GM18517 (cell line): ENCODE measurements at regions not wholly inside any gene's neighbourhood (a gene's known extent, or its start where the extent isn't known, plus 50 kb on each side); places are given as distances from the start of the nearest gene placed in this dataset.

Experiments
- ATAC-seq: cut with Tn5 transposase; IDR thresholded peaks from one replicate; pipeline ENCODE4 v1.9.1; 2021; ENCODE audit warnings: mild to moderate bottlenecking, moderate library complexity; ENCODE audit not compliant: unreplicated experiment

DNA sequence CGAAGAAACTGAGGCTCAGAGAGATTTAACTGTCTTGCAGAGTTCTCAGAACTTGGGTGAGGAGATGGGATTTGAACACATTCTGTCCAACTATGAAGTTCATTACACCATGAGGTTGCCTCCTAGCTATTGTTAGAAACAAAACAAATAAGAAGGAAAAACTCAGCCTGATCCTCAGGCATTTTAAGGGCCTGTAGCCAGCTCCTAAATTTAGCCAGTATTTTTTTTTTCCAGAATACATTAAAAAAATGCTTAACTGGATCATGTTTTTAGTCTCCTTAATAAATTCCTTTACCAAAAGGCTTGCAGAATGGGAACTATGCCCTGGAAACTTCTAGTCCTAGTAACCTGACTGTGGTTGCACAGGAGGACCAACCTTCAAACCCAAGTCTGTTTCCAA is 212.0 kb downstream of the CSNK2A3 start:
- no peak for ATAC-seq

DNA sequence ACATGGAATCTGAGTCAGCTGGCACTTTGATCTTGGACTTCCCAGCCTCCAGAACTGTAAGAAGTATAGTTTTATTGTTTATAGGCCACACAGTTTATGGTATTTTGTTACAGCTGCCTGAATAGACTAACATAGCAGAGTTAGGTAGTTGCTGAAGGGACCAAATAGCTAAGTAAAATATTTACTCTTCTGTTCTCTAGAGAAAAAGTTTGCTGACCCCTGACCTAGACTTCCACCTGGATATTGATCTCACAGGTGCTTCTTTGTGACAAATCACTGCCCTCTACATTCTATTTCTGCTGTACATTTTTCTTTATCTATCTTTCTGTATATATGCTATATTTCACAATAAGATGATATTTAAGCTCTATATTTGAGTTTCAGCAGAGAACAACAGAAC is 212.5 kb downstream of the CSNK2A3 start:
- ATAC-seq: no peak

DNA sequence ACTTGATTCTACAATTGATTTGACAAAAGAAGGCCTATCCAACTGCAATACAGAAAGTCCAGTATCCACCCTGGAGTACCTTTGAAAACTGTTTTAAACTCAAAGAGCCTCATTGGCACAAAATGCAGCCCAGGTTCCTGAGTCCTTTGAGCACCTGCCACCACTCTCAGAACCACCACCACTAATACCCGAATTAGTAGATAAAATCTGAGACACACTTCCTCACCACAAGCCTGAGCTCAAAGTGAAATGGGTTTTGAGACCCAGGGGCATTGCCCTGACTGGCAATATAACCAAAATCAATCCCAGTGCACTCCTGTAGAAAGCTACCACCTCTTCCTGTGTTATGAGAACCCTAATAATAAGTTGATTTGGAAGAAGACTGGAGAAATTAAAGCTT is 215.7 kb downstream of the CSNK2A3 start:
- no peak for ATAC-seq

DNA sequence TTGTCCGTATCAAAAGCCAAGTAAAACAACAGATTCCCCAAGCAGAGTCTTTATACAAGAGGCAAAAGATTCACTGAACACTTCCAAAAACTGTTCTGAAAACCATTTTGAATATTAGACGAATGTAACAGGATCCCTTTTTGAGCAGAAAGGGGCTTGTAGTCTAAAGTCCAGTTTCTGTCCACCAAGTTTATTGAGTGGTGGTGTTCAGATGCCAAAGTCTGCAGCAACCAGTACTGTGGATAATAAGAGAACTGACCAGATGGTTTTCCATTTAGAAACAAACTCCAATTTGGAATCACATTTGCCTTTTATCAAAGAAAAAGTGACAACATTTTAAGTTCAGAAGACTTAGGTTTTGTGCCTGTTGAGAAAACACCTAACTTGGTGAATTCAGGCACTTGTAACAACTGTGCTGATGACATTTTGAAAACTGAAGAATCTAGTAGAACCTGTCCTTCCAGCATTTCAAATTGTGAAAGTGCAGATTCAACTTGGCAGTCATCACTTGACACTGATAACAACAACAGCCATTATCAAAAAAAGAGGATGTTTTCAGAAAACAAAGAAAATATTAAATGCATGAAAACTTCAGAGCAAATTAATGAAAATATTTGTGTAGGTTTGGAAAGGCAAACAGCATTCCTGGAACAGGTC is 217.1 kb downstream of the CSNK2A3 start:
- ATAC-seq: no peak

DNA sequence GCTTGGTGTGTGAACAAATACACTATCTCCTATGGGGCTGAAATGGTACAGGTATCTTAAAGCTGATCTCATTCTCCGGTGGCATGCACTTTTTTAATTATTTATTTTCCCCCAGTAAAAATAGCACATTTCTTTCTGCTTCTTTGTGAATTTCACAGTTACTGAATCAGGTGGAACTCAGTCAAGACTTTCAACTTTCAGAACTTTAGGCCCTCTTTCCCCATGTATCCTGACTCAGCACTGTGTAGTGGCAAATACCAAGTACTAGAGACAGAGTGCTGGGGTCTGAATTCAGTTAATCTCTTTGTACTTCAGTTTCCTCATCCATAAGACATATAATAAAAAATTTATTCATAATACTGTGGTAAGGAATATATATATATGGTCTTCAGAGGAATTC is 223.9 kb downstream of the CSNK2A3 start:
- no peak for ATAC-seq

DNA sequence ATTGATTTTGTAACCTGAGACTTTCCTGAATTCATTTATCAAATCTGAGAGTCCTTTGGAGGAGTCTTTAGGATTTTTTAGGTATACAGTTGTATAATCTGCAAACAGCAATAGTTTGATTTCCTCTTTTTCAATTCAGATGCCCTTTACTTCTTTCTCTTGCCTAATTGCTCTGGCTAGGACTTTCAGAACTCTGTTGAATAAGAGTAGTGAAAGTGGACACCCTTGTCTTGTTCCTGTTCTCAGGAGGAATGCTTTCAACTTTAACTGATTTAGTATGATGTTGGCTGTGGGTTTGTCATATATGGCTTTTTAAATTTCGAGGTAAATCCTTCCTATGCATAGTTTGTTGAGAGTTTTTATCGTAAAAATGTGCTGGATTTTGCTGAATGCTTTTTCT is 227.4 kb downstream of the CSNK2A3 start:
- no peak for ATAC-seq

DNA sequence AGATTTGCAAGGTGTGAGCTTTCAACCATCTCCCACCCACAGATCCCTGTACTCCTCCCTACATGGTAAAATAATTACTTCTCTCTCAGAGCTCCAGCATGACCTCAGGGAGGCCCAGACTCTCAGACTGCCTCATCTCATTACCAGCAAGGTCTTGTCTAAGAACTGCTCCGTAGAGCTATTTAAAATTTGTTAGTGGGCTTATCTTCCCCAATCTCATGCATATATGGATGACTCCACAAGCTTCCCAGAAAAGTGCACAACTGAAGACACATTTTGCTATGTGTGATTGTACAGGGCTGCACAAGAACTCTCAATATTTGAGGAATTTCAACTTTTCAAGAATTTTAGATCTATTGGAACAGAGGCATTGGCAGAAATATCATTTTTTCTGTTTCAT is 230.3 kb downstream of the CSNK2A3 start:
- ATAC-seq: no peak

DNA sequence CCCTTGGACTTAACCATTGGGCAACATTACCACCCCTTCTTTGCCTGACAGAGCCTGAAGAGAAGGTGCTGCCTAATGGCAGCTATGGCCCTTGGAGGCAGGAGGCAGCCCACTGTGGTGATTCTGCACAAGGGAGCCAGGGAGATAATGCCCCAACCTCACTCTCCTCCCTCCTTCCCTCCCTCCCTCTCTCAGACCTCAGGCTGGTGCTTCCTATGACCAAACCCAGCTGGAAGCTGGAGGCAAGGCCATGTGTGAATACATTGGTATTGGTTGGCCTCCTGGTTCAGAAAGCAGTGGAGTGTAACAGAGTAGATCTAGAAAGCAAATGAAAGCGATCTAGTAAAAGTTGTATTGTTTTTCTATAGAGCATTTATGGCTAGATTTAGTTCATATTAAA is 233.1 kb downstream of the CSNK2A3 start:
- no peak for ATAC-seq

DNA sequence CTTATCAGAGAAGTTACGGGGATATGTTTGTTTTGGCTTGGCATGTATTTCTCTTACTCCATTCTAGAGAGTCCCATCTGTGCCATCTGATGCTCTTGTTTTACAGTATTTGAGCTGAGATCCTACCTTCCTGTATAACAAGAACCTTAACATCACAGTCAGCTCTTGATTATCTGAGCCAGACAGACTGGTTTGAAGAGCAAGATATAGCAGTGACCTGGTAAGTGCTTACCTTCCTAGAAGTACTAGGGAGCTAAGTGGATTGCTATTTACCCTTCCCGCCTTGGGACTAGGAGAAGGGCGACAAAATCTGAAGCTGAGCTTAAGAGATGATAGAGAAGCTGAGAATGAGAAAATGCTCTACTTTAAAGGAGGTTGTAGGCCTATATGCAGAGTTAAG is 235.3 kb downstream of the CSNK2A3 start:
- ATAC-seq: no peak

DNA sequence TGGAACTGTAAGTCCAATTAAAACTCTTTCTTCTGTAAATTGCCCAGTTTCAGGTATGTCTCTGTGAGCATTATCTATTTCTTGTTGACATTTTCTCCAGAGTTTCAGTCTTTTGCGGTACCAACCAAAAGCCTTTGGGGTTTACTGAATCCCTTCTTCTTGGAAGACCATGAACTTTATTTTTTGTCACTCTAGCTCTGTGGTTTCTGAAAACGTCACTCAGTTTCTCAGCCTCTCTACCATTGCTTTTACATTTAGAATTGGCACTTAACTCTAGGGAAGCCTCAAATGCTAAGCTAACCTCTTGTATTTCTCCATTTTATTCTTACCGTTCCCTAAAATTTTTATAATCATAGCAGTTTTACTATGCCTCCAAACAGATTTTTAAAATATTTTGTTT is 237.6 kb downstream of the CSNK2A3 start:
- no peak for ATAC-seq

DNA sequence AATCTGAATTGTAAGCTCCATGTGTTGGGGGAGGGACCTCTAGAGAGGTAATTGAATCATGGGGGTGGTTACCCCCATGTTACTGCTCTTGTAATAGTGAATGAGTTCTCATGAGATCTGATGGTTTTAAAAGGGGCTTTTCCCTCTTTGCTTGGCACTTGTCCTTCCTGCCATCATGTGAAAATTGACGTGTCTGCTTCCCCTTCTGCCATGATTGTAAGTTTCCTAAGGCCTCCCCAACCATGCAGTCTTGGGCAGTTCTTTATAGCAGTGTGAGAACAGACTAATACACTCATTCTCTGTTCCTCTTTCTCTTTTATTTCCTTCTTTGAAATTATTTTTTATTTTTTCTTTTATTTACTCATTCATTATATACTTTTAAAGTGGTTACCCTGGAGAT is 239.4 kb downstream of the CSNK2A3 start:
- ATAC-seq: no peak

DNA sequence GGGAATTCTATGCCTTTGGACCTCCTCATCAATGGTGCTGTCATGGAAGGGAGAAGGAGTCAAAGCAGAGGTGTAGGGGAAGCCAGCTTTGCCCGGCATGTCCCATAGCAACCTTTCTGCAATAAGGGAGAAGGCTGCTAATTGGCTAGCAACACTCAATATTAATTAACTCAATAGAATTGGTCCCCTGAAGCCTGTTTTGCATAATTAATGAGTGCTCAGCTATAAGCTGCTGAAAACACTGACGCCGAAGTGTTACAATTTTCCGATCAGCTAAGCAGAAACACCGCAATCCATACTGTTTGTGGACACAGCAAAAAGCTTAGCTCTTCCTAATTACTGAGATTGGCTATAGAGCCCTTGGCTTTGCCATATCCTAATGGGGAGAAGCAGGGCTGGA is 245.0 kb downstream of the CSNK2A3 start:
- ATAC-seq: no peak

DNA sequence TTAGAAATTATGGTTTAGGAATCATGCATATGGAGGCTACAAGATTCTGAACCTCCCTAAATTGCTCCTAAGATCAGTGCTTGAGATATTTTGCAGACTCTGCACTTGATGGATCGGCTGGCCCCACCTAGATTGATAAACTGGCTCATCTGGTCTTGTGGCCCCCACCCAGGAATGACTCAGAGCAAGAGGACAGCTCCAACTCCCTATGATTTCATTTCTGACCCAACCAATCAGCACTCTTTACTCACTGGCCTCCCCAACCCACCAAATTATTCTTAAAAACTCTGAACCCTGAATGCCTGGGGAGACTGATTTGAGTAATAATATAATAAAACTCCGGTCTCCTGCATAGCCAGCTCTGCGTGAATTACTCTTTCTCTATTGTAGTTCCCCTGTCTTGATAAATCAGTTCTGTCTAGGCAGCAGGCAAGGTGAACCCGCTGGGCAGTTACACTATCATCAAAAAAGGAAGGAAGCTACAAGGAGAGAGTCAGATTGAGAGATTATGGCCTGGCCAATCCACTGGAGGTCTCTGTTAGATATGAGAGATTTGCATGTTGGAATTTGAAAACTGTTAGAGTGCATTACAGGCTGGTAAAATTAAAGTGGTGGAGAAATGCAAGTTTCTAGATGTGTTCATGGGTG is 245.8 kb downstream of the CSNK2A3 start:
- no peak for ATAC-seq

DNA sequence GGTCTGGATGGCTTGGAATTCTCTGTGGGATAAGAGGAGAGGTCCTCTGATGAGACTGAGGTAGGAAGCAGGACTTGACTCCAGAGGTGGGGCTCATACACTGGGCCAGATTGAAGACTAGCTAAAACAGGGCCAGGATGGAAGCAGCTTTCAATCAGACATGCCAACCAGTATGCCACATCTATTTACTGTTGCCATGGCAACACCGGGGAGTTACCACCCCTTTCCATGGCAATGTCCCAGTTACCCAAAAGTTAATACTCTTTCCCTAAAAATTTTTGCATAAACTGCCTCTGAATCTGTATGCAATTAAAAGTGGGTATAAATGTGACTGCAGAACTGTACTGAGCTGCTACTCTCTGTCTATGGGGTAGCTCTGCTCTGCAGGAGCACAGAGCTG is 247.5 kb upstream of the ZBED5 start:
- no peak for ATAC-seq

DNA sequence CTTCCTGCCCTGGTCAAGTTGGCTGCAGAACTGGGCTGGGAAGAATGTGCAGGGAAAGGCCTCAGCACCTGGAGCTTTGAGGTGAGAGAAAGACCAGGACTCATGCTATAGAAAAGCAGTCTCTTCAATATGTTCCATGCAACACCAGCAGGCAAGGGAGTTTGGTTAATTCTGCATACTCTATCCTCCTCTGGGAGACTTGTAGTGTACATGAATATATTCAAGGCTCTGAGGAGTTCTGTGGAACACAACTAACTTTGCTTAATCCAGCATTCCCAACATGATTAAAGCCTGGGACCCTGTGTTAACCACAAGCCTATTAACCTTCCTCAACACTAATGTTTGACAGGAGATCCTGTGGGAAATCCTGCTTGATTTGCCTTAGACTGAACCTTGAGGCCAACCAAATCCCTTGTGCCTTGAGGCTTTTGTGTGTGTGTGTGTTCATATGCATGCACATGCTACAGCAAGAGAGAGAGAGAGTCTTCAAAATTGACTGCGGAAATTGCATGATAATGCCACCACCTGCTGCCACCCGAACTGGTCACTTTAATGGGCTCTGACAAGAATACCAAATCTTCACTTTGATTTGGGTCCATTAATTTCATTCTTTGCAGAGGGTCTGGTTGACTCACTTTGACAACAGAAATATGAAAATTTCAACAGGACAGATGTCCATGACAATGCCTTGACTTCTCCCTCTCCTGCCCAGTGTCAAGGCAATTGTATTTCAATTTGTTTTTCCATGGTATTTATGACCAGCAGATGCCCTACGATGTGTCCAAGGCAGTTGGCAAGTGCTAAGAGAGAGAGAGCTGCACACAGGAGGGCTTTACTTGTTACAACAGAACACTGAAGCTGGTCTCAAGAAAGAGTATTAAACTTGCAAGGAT is 238.2 kb upstream of the ZBED5 start:
- no peak for ATAC-seq

DNA sequence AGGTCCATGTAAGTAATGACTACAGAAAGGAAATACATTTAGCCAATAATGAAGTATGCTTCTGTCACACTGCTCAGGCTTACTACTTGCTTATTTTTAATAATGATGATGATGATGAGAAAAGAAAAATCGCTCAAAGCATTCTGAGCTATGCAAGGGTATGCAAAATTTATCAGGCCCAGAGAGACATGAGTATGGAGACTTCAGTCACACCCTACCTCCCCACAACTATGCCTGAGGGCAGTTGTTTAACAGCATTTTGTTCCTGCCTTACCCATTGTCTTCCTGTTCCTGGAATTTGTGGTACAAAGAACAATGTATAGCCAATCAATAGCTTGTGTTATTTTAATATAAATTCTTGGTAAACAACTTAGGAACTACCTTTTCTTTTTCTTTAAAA is 232.6 kb upstream of the ZBED5 start:
- no peak for ATAC-seq

DNA sequence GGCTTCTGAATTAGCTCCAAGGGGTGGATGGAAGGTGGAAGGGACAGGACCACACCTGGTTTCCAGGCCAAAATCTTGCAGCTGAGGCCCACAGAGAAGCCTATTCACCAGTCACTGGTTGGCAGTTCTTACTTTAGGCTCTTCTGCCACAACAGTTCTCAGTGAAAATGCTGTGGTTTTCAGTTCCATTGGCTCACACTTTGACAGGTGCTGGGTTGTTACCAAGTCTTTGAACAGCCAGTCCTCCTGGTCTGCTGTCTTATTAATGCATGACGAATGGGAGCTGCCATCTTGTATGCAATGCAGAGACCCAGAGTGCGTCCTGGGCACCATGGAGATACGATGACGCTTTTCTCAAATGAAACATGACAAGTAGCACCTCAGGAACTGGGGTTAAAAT is 232.0 kb upstream of the ZBED5 start:
- ATAC-seq: no peak

DNA sequence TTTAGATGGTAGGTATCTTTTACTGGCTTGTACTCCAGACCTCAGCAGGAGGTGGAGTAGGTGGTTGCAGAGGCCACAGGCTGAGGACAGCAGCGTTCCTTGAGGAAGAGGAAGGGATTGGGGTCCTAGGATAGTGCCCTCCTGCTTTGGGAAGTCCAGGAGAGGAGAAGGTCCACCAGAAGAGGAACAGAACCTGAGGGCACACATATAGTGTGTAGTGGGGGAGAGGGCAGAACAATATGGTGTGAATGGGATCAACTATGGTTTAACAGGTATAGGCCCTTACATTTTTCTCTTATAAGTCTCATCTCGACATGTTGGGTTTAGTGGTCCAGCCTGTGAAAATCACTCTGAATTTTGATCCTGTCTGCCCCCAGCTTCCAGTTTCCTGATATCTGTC is 229.1 kb upstream of the ZBED5 start:
- ATAC-seq: no peak

DNA sequence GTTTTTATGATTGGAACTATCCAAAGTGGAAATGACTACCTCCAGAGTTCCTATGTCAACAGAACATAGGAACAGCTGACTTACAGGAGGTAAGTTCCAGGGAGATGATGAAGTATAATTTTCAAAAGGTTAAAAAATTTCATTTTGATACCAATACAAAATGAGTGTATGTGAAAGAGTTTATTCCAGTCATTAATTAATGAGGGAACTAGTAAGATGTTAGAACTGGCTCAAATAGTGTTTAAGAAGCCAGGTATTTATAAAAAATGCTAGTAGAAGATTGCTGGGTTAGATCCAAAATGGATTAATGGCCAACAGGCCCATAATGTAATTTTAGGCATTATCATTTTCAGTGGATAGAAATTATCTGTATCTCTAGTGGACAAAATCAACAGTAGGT is 227.7 kb upstream of the ZBED5 start:
- ATAC-seq: no peak

DNA sequence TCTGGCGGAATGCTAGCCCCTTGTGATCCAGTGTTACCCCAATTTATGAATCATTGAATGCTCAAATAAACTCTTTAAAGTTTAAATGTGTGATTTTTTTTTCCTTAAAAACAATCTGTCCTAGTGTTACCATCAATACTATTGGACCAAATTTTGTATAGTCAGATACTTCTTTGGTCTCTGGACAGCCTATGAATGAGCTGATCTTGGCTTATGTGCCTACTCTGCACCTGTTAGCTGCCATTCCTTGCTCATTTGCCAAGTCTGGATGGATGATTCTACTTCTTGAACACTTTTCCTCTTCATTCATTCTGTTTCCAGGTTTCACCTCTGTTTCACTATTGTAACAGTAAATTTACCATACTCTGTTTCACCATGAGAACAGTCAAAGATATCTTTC is 226.5 kb upstream of the ZBED5 start:
- no peak for ATAC-seq

DNA sequence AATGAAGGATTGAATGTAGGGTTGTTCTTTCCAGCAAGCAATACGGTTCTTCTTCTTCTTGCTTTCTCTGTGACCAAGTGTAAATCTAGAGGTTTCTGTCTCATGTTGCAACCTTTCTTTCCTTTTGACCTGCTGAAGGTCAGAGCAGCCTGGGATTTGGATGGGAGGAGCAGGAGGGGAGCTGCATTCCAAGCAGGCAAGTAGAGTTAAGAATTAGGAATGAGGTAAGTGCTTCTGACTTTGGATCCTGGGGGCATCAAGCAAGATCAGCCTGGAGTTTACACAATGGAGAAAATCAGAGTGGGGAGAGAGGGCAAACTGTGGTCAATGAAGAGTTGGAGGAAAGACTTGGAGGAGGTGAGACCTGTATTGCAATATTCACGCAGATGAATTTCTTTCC is 225.6 kb upstream of the ZBED5 start:
- no peak for ATAC-seq

DNA sequence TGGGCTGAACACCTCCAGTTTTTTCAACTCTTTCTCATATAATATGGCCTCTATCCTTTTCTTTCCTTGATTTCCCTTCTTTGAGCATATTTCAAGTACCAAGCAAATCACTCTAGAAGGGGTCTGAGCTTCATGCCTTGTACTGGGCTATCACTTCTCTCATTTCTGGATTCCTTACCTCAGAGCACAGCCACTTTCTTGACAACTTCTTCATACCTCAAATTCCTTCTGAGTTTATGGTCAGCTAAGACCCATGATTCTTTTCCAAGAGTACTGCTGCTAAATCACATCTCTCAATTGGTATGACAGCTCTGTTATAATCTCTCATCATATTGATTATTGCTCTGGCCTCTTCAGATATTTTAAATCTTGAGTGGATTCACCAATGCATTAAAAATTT is 224.8 kb upstream of the ZBED5 start:
- no peak for ATAC-seq
